Smooth muscle cell of the brain vasculature (primary cell): ENCODE measurements at regions not wholly inside any gene's neighbourhood (a gene's known extent, or its start where the extent isn't known, plus 50 kb on each side); places are given as distances from the start of the nearest gene placed in this dataset.

ENCODE experiments used
- DNase-seq: peaks from one replicate; pipeline ENCODE4 v3.0.0-alpha.2; 2012; ENCODE audit warnings: low read depth, low spot score

GRCh38 chr4:168039593-168039992, 52.7 kb upstream of the ANXA10 start:
- DNase-seq: no peak
